GM19452 (cell line): ENCODE measurements at regions not wholly inside any gene's neighbourhood (a gene's known extent, or its start where the extent isn't known, plus 50 kb on each side); places are given as distances from the start of the nearest gene placed in this dataset.

Experiments used
- ATAC-seq: cut with Tn5 transposase; IDR thresholded peaks from one replicate; pipeline ENCODE4 v1.9.1; 2021; ENCODE audit not compliant: unreplicated experiment

GRCh38 chr15:96515371-96515770 lies 184.9 kb downstream of the NR2F2 start:
- no peak for ATAC-seq

DNA sequence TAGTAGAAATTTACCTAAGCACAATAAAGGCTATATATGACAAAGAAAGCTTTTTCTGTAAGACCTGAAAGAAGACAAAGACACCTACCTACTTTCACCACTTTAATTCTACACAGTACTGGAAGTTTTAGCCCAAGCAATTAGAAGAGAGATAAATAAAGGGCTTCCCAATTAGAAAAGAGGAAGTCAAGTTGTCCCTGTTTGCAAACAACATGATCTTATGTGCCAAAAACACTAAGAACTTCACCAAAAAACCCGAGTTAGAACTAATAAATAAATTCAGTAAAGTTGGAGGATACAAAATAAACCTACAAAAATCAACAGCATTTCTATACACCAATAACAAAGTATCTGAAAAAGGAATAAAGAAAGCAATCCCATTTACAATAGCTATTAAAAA lies 190.9 kb downstream of the NR2F2 start:
- no peak for ATAC-seq

GRCh38 chr15:96524676-96525417 lies 194.3 kb downstream of the NR2F2 start:
- no peak for ATAC-seq

- ATAC-seq: no peak
Observed at GRCh38 chr15:96535148-96535547, 204.6 kb downstream of the NR2F2 start.

- ATAC-seq: no peak
Observed at GRCh38 chr15:96538491-96538890, 208.0 kb downstream of the NR2F2 start.

GRCh38 chr15:96540283-96540682 lies 209.8 kb downstream of the NR2F2 start:
- no peak for ATAC-seq

DNA sequence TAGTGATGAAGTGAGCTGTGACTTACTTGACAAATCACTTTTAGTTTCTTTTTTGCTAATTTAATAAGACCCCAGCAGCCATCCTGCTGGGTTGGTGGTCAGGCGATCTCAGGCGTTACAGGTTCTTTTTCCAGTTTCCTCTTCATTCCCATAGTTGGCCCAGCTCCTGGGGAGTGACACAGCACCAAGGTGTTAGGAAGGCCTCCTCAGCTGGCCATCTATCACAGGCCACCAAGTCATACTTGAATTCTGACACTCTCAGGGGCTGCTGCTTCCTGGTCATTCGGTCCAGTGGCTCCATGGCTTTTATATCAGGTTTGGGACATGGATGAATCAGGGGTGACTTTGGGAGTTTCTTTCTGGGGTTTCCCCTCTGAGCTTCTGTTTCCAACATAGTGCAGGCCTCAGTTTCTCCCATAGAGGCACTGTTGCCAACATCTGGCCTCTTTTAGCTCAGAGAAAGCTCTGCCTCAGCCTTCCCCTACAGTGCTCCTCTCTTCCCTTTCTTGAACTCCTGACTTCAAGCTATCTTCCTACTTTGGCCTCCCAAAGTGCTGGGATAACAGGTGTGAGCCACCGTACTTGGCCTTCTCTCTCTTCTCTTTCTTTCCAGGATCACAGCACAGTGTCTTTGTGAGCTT lies 211.8 kb downstream of the NR2F2 start:
- ATAC-seq: no peak

DNA sequence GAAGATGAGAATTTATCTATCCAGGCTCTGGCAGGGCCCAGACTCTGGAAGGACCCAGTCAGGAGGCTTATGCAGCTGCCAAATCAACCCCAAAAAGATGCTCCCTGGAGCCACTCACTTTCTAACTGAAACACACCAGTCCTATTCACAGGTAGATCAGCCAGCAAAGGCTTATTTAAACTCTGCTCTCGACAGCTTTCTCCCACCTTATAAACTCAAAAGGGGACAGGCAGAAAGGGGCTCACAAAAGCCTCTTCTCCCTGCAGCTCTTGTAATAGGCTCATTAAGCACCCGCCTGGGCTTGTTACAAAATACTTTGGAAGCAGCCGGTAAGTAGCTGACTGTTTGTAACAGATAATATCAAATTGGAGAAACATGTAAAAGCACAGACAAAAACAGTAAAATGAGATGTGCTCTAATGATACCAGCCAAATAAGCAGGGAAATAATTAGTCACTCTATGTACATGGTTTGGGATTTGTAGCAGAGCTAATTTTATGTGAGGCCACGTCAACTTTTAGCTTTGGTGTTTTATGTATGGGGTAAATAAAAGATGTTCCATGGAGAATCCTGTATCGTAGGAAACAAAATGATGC lies 213.8 kb downstream of the NR2F2 start:
- no peak for ATAC-seq

- ATAC-seq: no peak
Observed at GRCh38 chr15:96549136-96549535, 218.6 kb downstream of the NR2F2 start.

DNA sequence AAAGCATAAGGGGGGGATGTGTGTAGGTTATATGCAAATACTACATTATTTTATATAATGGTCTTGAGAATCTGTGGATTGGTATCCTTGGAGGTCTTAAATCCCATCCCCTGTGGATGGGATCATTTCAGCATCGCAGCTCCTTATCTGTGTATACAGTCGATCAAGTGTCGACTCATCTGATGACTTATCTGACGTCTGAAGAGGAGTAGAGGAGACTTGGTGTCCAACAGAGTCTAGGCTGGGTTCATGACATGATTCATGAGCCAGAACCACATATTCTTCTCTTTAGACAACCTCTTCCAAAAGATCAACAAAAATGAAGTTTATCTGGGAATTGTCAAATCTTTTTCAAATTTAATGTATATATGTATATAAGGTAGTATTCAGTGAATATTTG lies 220.7 kb downstream of the NR2F2 start:
- no peak for ATAC-seq

DNA sequence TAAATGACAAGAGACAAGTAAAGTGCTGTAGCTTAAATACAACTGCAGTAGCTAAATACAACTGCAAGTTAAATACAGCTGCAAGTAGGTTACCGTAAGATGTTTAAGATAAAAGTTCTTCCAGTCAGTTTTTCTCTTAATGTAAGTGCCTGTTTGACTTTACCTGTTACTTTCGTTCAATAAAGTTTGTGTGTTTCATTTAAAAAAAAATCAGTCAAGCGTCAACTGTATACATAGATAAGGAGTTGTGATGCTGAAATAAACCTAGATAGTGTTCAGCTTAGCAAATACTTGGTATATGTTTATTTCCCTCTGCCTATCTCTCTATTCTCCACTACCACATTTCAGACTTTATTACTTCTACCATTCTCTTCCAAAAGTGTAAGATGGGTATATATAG lies 221.2 kb downstream of the NR2F2 start:
- ATAC-seq: no peak

DNA sequence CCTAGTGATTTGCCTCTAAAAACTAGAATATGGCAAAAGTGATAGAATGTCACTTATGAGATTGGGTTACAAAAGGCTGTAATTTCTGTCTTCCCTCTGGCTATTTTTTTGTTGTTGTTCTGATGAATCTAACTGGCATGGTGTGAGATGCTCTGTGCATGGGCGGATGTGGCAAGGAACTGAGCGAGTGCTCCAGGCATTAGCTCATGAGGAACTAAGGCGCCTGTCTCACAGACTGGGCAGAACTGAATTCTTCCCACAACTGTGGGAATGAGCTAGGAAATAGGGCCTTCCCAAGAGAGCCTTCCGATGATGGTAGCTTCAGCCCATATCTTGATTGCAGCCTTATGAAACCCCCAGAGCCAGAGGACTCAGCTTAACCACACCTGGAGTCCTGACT lies 222.5 kb downstream of the NR2F2 start:
- ATAC-seq: no peak

- no peak for ATAC-seq
Observed at GRCh38 chr15:96553451-96553850, 223.0 kb downstream of the NR2F2 start.

DNA sequence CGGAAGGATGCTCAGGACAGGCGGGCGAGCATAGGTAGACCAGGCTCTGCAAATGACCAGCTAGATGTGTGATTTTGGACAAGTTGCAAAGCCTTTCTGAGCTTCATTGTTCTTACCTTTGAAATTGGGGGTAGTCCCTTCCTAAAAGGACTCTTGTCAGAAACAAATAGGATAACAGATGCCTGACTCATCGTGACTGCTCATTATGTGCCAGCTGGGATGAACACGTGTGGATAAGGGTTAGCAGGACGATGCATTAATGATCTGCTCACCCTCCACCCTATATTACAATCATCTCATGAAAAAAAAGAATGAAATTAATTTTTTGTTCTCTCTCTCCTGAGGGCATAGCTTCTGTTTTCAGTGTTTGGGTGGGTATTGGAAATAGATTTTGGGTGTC lies 223.4 kb downstream of the NR2F2 start:
- ATAC-seq: no peak

GRCh38 chr15:96554541-96554940 lies 224.0 kb downstream of the NR2F2 start:
- ATAC-seq: no peak

DNA sequence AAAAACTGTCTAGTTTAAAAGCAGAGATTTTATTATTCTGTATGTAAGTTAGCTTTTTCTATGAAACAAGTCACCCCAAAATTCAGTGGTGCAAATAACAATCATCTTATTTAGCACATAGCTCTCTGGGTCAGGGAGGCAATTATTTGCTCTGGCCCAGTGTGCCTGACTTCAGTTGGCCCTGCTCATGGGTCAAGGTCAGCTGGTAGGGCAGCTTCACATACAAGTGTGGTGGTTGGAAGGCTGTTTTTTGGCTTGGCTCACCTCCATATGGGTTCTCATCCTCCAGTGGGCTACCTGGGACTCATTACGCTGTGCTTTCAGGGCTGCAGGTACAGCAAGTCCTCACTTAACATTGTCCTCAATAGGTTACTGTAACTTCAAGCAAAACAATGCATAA lies 228.6 kb downstream of the NR2F2 start:
- ATAC-seq: no peak

- no peak for ATAC-seq
Observed at GRCh38 chr15:96559631-96560030, 229.1 kb downstream of the NR2F2 start.

DNA sequence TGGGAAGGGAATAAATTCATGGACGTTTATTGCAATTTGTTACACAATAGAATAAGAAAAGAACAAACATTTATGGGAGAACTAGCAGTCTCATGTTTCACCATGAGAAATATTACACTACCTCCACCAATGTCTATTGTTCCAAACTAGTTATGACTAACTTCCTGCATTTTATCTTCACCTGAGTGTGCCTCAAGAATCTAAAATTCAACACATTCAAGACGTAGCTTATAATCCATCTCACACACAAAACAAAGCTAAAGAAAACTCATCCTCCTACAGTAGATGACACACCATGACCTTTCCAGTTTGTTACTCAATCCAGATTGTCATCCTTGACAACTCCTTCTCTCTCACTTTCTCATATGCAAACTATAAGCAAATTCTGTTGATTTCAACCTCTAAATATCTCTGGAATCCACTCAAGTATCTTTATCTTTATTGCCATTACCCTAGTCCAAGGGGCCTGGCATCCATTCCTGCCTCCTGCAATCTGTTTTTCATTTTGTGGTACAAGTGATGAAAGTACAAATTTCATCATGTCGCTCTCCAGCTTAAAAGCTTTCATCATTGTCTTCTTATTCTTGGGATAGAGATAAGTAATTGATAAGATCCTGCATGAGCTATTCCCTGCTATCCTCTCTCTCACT lies 229.9 kb downstream of the NR2F2 start:
- ATAC-seq: no peak

DNA sequence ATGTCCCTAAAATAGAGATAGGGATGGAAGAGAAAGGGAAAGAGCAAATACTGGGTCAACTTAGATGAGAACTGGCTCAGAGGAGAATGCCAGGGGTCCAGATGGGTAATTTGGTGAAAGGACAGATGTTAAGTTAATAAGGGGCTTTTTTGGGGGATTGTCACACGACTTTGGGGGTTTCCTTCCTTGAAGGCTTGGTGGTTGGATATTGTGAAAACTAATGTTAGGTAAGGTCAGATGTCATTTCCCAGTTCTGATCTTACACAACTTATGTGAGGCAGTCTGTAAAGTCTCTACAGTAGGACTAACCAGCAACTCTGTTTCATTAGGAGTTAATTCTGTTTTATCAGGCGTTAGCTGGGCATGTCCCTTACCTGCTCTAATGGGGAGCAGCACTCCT lies 231.1 kb downstream of the NR2F2 start:
- ATAC-seq: no peak

DNA sequence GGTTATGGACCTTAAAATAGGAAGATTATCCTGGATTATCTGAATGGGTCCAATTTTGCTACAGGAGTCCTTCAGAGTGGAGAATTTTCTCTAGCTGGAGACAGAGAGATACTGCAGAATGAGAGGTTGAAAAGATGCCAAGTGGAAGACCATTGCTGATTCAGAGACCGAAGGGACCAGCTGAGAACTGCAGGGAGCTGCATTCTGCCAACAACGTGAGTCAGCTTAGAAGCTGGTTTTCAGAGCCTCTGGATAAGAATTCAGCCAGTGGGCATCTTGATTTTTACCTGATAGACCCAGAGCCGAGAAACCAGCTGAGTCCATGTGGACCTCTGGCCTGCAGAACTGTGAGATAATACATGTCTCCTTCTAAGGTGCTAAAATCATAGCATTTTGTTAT lies 234.0 kb downstream of the NR2F2 start:
- ATAC-seq: no peak

DNA sequence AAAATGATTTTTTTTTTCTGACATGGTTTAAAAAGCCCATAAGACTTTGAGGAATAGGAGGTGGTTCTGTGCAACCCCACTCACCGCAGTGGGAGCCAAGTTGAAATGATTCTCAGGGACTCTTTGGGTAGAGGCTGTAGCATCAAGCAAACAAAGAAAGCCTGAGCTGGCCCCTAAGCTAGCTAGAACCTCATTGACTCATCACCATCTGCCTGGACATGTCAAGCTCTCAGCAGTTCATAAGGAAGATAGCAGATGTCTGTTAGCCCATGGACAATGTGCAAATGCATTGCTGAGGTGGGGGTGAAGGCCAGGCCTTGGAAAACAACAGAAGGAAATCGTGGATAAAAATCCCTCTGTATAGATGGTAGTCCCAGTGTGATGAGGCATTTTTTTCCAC lies 234.8 kb downstream of the NR2F2 start:
- ATAC-seq: no peak

GRCh38 chr15:96574782-96575181 lies 244.3 kb downstream of the NR2F2 start:
- ATAC-seq: no peak
